T1000 (cell line): ENCODE measurements at regions not wholly inside any gene's neighbourhood (a gene's known extent, or its start where the extent isn't known, plus 50 kb on each side); places are given as distances from the start of the nearest gene placed in this dataset.

Experiments used
- DNase-seq: peaks from one replicate; lab custom pipeline; 2025; ENCODE audit warnings: mixed read lengths; lab: John Stamatoyannopoulos, UW

DNA sequence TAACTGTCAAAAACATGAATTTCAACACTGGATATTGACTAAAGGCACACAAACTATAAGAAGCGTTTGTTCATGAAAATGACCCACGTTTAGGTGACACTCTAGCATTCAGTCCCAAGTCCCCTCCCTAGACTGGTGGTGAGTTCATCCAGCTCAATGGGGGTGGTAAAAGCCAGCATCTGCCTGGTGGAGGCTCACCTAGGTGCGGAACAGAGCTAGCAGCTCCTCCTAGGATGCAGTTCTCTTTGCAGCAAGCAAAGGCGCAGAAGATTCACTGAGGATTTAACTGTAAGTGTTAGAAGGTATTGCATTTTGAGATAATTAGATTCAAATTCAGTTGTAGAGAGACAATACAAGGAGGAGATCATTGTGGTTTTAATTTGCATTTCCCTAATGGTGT is 87.6 kb downstream of the VSTM2A start:
- DNase-seq = no peak

DNA sequence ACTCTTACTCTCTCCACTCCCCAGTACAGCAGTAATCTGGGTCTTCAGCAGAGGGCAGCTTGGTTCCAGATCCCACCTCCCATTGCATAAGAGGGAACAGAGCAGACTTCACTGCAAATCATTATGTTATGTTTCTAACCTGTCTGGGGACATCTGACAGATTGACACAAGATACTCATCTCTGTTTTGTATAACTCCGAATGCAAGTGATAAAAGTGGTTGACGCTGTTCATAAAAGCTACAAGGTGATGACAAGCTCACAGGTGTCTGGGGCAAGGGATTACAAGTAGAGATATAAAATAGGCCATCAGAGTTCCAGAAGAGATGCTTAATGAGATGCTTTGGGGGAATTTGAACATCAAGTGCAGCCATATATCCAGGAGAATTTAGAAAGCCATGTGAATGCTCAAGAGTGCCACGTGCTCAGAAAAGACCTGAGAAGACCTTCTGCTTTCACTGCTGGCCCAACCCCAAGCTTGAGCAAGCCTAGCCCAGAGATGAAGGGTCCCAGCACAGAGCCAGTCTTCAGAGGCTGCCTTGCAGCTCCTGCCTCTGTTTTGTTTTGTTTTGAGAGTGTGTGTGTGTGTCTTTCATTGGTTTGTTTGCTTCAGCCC is 80.6 kb downstream of the VSTM2A start:
- no peak for DNase-seq
